ENCODE measurements at regions not wholly inside any gene's neighbourhood (a gene's known extent, or its start where the extent isn't known, plus 50 kb on each side); places are given as distances from the start of the nearest gene placed in this dataset.

GRCh38 chr5:176737746-176738636 is 72.4 kb upstream of the UNC5A start:
- TF ChIP-seq CTCF (IDR thresholded peaks at IDR 0.05; ENCODE audit: insufficient read depth, low read depth, low read length): no peak
- H3K27me3 ChIP-seq (ENCODE audit: control insufficient read depth, insufficient read depth, low read length): peaks cover 37% of the 10 kb centered on the region

GRCh38 chr5:176738637-176739250 is 71.6 kb upstream of the UNC5A start:
- Histone ChIP-seq H3K36me3 (ENCODE audit: control insufficient read depth, insufficient read depth, low read length) (no peaks in the 10 kb centered on the region), H3K27me3 (ENCODE audit: control insufficient read depth, insufficient read depth, low read length) (peaks cover 38% of the 10 kb centered on the region), H3K4me3 (ENCODE audit: low read depth, low read length) (no peak overlapping the region)
- ChIA-PET CTCF (no interaction called here), POLR2A (no interaction called here)
- no peak for TF ChIP-seq CTCF (IDR thresholded peaks at IDR 0.05; ENCODE audit: insufficient read depth, low read depth, low read length)
- no peak for DNase-seq (ENCODE audit: low read depth)

More at GRCh38 chr5:176737746-176738636, 72.4 kb upstream of the UNC5A start:
- ChIA-PET CTCF (no interaction called here), POLR2A (no interaction called here)
- DNase-seq (ENCODE audit: low read depth): no peak
- Histone ChIP-seq H3K36me3 (ENCODE audit: control insufficient read depth, insufficient read depth, low read length) (no peaks in the 10 kb centered on the region), H3K4me3 (ENCODE audit: low read depth, low read length) (no peak overlapping the region)

- TF ChIP-seq CTCF (IDR thresholded peaks at IDR 0.05; ENCODE audit: insufficient read depth, low read depth, low read length): no peak
- H3K36me3 ChIP-seq (ENCODE audit: control insufficient read depth, insufficient read depth, low read length): no peaks in the 10 kb centered on the region
- POLR2A ChIA-PET: no interaction called here
- peaks cover 45% of the 10 kb centered on the region for H3K27me3 ChIP-seq (ENCODE audit: control insufficient read depth, insufficient read depth, low read length)
- DNase-seq (ENCODE audit: low read depth): no peak
- no peak overlapping the region for H3K4me3 ChIP-seq (ENCODE audit: low read depth, low read length)
- CTCF ChIA-PET: no interaction called here
These were observed 70.8 kb upstream of the UNC5A start for GRCh38 chr5:176739461-176740051.

- no peak for TF ChIP-seq CTCF (IDR thresholded peaks at IDR 0.05; ENCODE audit: insufficient read depth, low read depth, low read length)
- POLR2A ChIA-PET: no interaction called here
- CTCF ChIA-PET: no interaction called here
- Histone ChIP-seq H3K36me3 (ENCODE audit: control insufficient read depth, insufficient read depth, low read length) (no peaks in the 10 kb centered on the region), H3K4me3 (ENCODE audit: low read depth, low read length) (no peak overlapping the region), H3K27me3 (ENCODE audit: control insufficient read depth, insufficient read depth, low read length) (peaks cover 47% of the 10 kb centered on the region)
- DNase-seq (ENCODE audit: low read depth): no peak
These were observed 70.1 kb upstream of the UNC5A start for GRCh38 chr5:176740131-176740701.

Data from BJ (cell line).